Stomach (tissue), 4 donors: ENCODE measurements at regions not wholly inside any gene's neighbourhood (a gene's known extent, or its start where the extent isn't known, plus 50 kb on each side); places are given as distances from the start of the nearest gene placed in this dataset.

Source experiments
- CTCF ChIP-seq, 7 experiments: fragments of 450-650 bp in 4 of 7; fragments of 200-600 bp in 3 of 7; sonication (generic) in 3 of 7; IDR thresholded peaks; one replicate each; pipeline ENCODE4 v1.5.1; 2016 to 2019; ENCODE audit warnings: antibody characterized with exemption in 7 of 7, control low read depth in 2 of 7, mild to moderate bottlenecking in 1 of 7
- EP300 ChIP-seq: sonication (generic); formaldehyde crosslinking; IDR thresholded peaks from one replicate; pipeline ENCODE4 v1.6.1; 2017; ENCODE audit warnings: antibody characterized with exemption
- POLR2A ChIP-seq, 4 donors: fragments of 450-650 bp; IDR thresholded peaks; one replicate each; pipeline ENCODE4 v1.6.1; 2016; ENCODE audit warnings: antibody characterized with exemption in 4 of 4, control low read depth in 2 of 4, mild to moderate bottlenecking in 1 of 4, moderate library complexity in 1 of 4
- POLR2AphosphoS5 ChIP-seq, 3 donors: sonication (generic); formaldehyde crosslinking; IDR thresholded peaks; one replicate each; pipeline ENCODE4 v1.6.1; 2016; ENCODE audit warnings: antibody characterized with exemption in 3 of 3

- no peak for TF ChIP-seq CTCF (IDR thresholded peaks at IDR 0.05)
- no peak for TF ChIP-seq POLR2A (IDR thresholded peaks at IDR 0.05)
- no peak for TF ChIP-seq EP300
- TF ChIP-seq POLR2AphosphoS5 (IDR thresholded peaks at IDR 0.05) = no peak
These were observed 281.5 kb upstream of the HTR2A start for GRCh38 chr13:47178090-47178950.
